HG03103 (cell line): ENCODE measurements at regions not wholly inside any gene's neighbourhood (a gene's known extent, or its start where the extent isn't known, plus 50 kb on each side); places are given as distances from the start of the nearest gene placed in this dataset.
"Not testable (repeated sequence)": the region's sequence is repeated elsewhere in the genome, so short reads cannot be mapped to it uniquely, and the experiment has no call there.

Experiments used
- ATAC-seq: cut with Tn5 transposase; IDR thresholded peaks from one replicate; pipeline ENCODE4 v1.9.1; 2021; ENCODE audit warnings: low read depth; ENCODE audit not compliant: unreplicated experiment

- ATAC-seq: peak; percentile 87
These were observed 133.2 kb upstream of the ADAMTS3 start for GRCh38 chr4:72701987-72702819.

GRCh38 chr4:72690771-72691170, 121.8 kb upstream of the ADAMTS3 start:
- ATAC-seq: no peak

GRCh38 chr4:72689923-72690322, 120.9 kb upstream of the ADAMTS3 start:
- ATAC-seq: no peak

GRCh38 chr4:72686390-72686789, 117.4 kb upstream of the ADAMTS3 start:
- ATAC-seq: not testable (repeated sequence)

- ATAC-seq: no peak
These were observed 110.6 kb upstream of the ADAMTS3 start for GRCh38 chr4:72679666-72680065.

- no peak for ATAC-seq
These were observed 108.9 kb upstream of the ADAMTS3 start for GRCh38 chr4:72677886-72678285.

GRCh38 chr4:72677265-72677664, 108.2 kb upstream of the ADAMTS3 start:
- no peak for ATAC-seq

- no peak for ATAC-seq
These were observed 103.0 kb upstream of the ADAMTS3 start for GRCh38 chr4:72671980-72672379.

GRCh38 chr4:72670521-72670920, 101.5 kb upstream of the ADAMTS3 start:
- no peak for ATAC-seq

GRCh38 chr4:72666910-72667309, 97.9 kb upstream of the ADAMTS3 start:
- no peak for ATAC-seq

GRCh38 chr4:72665171-72665968, 96.3 kb upstream of the ADAMTS3 start:
- ATAC-seq: no peak

- ATAC-seq: no peak
These were observed 94.8 kb upstream of the ADAMTS3 start for GRCh38 chr4:72663828-72664227.

- no peak for ATAC-seq
These were observed 92.8 kb upstream of the ADAMTS3 start for GRCh38 chr4:72661830-72662229.

GRCh38 chr4:72641611-72642010, 72.6 kb upstream of the ADAMTS3 start:
- ATAC-seq: no peak

- ATAC-seq: not testable (repeated sequence)
These were observed 67.8 kb upstream of the ADAMTS3 start for GRCh38 chr4:72636866-72637265.

- not testable (repeated sequence) for ATAC-seq
These were observed 66.9 kb upstream of the ADAMTS3 start for GRCh38 chr4:72635931-72636330.

GRCh38 chr4:72632253-72632652, 63.2 kb upstream of the ADAMTS3 start:
- not testable (repeated sequence) for ATAC-seq

- no peak for ATAC-seq
These were observed 62.3 kb upstream of the ADAMTS3 start for GRCh38 chr4:72631296-72631695.

GRCh38 chr4:72629540-72629939, 60.5 kb upstream of the ADAMTS3 start:
- no peak for ATAC-seq

GRCh38 chr4:72627723-72628122, 58.7 kb upstream of the ADAMTS3 start:
- ATAC-seq: no peak
